ENCODE measurements at regions not wholly inside any gene's neighbourhood (a gene's known extent, or its start where the extent isn't known, plus 50 kb on each side); places are given as distances from the start of the nearest gene placed in this dataset.
"Not testable (repeated sequence)": the region's sequence is repeated elsewhere in the genome, so short reads cannot be mapped to it uniquely, and the experiment has no call there.

DNA sequence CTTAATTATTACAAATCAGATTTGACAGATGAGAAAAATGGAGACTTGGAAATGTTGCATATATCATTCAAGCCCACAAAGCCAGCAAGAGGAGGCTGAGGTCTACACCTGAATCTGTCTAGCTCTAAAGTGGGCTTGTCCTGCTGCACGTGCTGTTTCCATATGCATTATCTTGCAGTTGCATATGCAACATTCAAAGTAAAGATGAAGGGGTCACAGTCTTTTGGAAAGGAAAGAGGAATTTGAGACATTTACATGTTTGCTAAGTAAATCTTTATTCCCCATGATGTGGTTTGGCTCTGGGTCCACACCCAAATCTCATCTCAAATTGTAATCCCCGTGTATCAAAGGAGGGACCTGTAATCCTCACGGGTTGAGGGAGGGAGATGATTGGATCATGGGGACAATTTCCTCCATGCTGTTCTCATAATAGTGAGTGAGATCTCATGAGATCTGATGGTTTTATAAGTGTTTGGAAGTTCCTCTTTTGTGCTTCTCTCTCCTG, 98.3 kb downstream of the BACH1 start:
- no peak for DNase-seq

DNA sequence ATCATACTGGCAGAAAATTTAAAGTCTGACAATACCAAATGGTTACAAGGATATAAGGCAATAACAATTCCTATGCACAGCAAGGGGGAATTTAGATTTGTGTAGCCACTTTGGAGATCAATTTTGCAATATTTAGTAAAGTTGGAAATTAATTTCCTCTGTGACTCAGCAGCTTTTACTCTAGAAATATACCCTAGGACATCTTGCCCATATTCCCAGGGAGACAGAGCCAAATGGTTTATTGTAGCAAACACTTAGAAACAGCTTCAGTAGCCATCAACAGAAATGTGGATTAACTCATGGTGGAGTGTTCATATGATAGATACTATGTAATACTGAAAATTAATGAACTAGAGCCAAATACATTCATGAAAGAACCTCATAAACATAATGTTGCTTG, 104.6 kb downstream of the BACH1 start:
- DNase-seq: no peak

DNA sequence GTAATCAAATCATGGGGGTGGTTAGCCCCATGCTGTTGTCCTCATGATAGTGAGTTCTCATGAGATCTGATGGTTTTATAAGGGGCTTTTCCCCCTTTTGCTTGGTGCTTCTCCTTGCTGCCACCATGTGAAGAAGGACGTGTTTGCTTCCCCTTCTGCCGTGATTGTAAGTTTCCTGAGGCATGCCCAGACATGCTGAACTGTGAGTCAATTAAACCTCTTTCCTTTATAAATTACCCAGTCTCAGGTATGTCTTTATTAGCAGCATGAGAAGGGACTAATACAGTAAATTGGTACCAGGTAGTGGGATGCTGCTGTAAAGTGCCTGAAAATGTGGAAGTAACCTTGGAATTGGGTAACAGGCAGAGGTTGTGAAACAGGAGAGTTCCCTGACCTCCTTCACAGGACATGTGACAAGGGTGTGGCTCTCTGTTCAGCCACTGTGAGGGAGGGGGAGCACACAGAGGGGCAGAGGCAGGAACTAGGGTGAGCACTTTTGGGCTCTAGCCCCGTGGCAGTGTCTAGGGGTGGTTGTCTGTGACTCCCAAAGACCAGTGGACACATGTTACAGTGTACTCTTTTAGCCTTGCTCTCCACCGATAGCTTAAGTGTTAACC, 105.3 kb downstream of the BACH1 start:
- no peak for DNase-seq

DNA sequence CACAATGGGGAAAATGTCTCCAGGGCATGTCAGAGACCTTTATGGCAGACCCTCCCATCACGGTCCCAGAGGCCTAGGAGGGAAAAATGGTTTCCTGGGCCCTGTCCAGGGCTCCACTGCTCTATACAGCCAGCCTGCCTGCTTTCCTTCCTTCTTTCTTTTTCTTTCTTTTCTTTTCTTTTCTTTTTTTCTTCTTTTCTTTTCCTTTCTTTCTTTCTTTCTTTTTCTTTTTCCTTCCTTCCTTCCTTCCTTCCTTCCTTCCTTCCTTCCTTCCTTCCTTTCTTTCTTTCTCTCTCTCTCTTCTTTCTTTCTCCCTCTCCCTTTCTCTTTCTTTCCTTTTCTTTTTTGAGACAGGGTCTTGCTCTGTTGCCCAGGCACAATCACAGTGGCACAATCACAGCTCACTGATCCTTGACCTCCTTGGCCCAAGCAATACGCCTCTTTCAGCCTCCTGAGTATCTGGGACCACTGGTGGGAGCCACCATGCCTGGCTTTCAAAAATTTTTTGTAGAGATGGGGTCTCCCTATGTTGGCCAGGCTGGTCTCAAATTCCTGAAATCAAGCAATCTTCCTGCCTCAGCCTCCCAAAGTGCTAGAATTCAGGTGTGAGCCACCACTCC, 106.9 kb downstream of the BACH1 start:
- no peak for DNase-seq

DNA sequence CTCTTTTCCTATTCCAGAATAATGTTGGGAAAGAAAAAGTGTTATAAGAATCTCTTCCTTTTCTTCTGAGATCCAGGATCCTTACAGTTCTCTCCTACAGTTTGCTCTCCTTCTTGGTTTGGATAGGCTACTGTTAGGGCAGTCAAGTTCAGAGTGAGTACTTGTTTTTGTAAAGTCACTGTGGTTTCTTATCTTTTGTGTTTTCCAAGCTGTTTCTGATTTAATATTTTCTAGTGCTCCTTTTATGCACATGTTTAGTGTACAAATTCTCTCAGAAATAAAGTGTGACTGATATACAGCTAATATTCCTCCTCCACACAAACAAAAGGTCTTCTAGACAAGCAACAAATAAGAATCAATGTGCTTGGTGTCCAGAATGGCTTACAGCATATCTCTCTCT, 107.7 kb downstream of the BACH1 start:
- no peak for DNase-seq

DNA sequence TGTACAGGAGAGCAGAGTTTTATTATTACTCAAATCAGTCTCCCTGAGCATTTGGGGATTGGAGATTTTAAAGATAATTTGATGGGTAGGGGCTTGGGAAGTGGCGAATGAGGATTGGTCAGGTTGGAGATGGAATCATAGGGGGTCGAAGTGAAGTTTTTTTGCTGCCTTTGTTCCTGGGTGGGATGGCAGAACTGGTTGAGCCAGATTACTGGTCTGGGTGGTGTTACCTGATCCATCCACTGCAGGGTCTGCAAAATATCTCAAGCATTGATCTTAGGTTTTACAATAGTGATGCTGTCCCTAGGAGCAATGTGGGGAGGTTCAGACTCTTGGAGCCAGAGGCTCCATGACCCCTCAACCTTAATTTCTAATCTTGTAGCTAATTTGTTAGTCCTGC, 108.8 kb downstream of the BACH1 start:
- DNase-seq: no peak

DNA sequence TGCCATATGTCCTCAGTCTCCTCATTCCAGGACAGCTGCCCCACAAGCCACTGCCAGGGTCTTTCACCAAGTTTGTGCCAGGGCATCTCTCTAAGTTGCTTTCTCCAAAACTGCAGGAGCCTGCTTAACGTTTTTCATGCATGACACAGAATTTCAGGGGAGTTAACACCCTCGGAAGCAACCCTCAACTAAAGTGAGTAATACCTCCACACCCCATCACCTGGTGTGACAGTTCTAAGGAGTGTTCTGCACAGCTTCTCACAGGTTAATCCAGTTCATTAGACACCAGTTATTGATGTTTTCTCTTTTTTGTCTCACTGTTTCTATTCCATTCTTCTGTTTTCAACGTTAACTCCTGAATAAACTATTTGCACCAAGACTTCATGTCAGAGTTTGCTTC, 115.0 kb downstream of the BACH1 start:
- DNase-seq: no peak

DNA sequence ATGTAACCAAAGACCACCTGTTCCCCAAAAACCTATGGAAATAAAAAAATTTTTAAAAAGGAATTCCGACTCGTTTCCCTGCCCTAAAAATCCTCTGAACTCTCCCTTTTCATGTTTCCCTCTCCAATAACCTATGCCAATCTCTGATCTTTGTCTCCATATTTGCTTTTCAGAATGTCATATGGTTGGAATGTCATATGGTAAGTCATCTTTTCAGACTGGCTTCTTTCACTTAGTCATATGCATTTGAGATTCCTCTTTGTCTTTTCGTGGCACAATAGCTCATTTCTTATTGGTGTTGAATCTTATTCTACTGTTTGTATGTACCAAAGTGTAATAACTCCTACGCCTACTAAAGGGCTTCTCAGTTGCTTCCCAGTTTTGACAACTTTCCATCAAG, 117.5 kb downstream of the BACH1 start:
- no peak for DNase-seq

DNA sequence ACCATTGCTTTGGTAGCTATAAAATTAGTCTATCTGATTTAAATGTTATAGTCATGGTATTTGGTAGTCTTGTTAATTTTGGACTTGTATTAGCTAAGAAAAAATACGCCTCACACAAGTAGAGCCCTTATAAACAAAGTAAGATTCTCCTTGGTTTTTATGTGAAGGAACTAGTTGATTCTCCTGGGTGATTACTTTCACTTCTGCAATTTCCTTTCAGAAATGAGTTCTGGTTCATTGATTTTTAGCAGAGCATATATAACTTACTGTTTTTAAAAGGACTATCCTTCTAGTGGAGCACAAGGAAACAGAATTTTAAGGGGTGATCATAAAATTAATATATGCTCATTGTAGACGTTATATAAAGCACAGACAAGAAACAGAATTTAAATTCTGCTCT, 120.1 kb downstream of the BACH1 start:
- no peak for DNase-seq

DNA sequence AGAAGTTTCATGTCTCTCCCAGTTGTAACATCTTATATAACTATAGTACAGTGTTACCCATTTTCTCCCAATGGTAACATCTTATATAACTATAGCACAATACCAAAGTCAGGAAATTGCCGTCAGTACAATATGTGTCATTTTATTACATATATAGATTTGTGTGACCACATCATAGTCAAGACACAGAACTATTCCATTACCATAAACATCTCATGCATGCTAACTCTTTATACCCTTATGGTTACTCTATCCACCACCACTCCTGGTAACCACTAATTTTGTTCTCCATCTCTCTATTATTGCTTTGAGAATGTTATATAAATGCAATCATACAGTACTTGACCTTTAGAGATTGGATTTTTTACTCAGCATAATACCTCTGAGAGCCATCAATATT, 120.7 kb downstream of the BACH1 start:
- no peak for DNase-seq

DNA sequence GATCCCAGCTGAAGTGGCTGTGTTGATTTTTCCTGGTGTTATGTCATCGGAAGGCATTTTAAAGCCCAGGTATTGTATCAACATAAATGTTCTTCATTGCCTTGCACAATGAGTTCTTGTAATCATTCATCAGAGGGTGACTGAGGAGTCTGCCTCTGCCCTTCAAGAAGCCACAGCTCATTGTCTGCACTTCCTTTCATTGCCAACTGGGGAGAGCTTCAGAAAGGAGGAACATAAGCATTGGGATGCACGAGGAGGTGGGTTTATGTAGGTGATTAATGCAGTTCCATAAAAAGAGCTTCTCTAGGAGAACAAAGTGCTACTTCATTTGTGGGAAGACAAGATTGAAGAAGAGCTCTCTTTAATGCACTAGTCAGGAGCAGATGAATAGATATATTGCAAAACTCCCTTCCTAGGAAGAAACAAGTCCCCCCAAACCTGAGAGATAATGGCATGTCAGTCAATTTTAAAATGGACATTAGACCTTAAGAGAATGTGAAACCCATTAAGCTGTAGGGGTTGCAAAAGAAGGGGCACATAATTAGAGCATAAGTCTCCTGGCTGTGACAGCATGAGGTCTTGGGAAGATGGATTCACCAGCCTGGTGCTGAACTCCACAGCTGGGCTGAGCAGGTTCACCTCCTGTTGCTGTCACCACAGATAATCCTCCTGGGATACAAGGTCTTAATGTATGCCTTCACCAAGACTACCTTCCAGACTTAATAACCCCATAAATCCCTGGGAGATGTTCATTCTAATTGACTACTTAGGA, 124.6 kb downstream of the BACH1 start:
- DNase-seq: peak; percentile 16

DNA sequence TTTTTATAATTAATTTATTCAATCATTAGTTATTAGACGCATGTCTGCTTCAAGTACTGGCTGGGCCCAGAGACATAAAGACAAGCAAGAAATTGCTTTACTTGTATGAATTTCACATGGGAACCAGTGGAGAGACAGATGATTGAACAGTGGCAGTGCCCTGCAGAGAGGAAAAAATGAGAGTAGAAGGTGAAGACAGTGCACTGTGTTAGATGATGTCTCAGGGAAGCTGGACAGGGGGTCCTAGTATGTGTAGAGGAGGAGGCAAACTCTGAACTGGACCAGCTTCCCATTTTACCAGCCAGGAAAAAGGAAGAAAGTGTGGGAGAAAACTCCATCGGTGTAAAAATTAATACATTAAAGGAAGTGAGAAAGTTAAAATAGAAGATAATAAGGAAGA, 126.0 kb downstream of the BACH1 start:
- no peak for DNase-seq

DNA sequence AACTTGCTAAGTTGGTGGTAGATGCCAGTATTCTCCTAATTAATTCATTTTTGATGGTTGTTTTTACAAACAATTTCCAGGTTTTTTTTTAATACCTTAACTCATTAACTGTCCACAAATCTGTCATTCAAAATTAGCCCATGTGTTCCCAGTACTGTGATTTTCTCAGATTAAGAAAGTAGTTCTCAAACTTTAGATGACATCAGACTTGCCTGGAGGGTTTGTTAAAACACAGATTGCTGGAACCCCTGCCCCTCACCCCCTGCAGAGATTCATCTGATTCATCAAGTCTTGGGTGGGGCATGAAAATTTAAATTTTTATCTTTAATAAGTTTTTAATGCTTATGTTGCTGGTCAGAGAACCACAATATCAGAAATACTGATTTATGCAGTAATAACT, 130.5 kb downstream of the BACH1 start:
- no peak for DNase-seq

DNA sequence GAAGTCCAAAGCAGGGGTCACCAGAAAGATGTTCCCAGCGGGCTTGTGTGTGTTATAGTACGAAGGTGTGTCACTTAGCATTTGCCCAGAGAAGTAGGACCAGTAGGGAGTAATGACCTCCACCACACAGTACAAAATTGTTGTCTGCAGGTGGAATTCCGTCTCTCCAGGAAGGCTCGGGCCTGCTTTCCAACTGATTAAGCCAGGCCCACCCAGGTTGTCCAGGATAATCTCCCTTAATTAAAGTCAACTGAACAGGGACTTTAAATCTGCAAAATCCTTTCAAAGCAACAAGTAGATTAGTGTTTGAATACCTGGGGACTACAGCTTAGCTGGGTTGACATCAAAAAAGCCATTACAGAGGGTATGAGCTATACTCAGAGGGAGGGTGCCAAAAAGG, 131.3 kb downstream of the BACH1 start:
- no peak for DNase-seq

DNA sequence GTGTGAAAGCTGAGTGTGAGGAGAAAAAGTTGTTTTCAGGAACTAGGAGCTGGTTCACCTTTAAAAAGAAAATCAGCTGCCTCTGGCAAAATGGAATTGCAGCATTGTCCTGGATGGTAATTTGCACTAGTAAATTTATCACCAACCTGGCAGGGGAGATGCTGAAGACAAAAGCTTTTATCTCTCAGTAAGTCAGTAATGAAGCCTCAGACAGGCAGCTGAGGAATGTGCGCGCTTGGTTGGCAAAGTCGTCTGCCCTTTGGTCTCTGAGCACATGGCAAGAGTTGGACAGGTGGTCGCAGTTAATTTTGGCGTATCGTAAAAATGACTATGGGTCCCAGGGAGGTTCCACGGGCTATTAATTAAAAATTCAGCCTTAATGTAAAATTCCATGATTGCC, 131.9 kb downstream of the BACH1 start:
- DNase-seq: no peak

DNA sequence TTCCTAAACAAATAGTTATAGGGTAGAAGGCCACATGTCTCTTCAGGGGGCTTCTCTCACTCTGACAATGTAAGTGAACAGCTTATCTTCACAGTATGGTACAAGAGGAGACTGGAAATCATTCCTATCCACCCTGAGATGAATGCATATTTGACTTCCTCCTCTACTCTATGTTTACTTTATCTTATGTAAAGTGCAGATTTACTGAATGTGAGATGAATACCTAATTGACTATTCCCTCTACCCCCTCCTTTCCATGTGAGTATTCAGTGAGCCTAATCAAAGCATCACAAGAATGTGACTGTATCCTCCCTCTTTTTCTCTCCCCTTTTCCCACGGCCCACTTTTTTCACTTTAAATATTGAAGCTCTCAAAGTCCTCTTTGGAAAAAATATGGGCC, 132.5 kb downstream of the BACH1 start:
- DNase-seq: no peak

DNA sequence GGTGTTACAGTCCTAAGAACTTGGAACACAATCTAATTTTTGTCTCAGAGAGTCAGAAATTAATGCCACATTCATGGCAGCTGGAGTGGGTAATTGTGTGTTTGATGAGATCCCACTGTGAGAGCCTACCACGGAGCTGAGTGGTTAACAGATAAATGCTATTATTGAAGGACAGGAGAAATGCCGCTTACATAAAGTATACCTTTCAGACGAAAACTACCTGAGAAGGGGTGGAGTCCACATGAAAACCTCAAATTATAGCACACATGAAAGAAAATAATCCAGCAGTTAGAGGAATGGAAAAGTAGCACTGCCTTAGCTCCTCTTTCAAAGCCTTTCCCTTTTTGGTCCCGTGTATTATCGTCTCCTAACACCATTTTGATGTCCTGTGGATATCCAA, 133.0 kb downstream of the BACH1 start:
- DNase-seq: no peak

DNA sequence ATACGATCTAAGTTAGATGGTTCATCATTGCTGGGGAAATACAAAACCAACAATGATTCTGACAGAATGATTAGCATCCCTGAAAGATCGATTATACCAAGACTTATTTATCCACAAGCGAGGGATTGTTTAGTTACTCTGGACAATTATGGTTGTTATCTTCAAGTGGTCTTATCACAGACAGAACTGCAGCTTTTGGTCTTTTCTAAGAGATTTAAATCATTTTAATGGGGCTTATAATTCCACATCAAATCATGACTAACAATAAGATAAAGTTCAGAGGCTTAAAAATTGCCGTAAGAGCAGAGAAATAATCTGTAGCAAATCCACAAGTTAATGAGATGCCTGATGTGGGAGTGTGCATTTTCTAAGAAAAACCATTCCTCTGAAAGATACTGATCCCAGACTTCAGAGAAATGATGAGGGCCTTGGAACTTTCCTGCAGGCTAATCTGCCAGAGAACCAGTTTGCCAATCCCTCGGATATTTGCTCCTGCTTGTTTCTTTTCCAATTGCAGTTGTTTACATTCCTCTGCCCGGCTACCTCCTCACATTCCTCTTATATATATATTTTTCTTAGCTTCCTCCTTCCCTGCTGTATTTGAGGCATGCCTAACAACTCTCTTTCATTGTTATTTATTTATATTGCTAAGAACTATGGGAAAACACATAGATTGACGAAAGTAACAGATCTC, 134.8 kb downstream of the BACH1 start:
- no peak for DNase-seq

DNA sequence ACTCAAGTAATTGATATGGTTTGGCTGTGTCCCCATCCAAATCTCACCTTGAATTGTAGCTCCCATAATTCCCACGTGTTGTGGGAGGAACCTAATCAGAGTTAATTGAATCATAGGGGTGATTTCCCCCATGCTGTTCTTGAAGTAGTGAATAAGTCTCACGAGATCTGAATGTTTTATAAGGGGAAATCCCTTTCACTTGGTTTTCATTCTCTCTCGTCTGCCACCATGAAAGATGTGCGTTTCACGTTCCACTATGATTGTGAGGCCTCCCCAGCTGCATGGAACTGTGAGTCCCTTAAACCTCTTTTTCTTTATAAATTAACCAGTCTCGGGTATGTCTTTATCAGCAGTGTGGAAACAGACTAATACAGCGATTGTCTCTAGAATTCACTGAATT, 135.4 kb downstream of the BACH1 start:
- no peak for DNase-seq

DNA sequence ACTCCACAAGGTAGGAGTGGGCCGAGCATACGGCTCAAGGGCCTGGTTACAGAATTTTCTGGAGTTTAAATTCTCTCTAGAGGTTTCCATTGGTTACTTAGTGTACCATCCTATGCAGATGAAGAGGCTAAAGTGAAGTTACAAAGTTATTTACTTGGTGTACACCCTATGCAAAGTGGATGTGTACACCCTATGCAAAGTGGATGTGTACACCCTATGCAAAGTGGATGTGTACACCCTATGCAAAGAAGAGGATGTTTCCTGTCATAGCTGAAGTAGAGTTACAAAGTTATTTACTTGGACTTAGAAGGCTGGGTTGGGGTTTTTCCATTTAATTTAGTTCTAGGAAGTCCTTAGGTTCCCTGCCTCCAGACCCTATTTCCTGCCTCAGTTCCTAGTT, 136.3 kb downstream of the BACH1 start:
- DNase-seq: not testable (repeated sequence)

DNA sequence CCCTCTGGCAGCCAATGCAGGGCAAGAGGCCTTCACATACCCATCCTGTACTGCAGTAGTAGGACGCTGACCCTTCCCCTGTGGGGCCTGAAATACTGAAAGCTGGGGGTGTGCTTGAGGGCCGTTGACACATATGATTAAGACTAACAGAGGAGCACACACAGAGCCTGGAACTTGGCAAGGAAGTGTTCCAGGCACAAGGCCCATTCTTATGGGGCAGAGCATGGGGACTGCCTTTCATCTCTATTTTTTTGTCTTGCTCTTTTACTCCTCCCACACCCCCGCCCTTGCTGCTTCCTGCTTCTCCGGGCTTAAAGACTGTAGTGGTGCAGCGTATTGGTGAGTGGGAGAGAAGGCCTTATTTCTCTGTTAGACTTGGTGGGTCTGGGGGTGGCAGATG, 137.4 kb downstream of the BACH1 start:
- no peak for DNase-seq

DNA sequence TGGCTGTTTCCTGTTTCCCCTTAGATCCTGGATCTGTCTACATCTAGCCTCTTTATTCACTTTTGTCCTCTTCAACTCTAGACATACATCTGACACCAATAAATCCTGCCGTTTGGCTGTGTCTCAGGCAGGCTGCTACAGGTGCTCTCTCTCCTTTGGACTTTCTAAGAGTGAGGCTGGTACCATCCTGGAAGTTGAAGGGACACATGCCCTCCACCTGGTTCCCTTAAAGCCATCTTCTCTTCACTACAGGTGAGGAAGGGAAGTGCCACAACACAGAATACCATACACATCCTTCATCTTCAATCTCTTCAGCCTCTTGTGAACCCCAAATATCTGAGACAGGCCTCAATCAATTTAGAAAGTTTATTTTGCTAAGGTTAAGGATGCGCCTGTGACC, 137.9 kb downstream of the BACH1 start:
- no peak for DNase-seq

DNA sequence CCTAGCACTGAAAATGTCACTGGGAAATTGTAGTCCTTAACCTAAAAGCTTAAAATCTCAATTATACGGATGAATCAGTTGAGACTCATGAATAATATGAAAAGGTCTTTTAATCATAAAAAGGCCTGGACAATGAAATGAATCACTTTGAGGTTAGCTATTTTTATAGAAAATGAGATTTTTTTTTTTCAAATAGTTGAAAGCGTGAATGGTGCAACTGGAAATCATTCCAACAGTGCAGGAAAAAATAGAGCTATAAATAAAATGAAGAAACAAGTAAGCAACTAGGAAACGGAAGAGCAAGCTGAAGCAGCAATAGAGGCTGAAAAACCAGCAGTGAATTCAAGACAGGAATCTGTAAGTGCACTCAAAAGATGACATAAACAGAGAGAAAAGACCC, 142.9 kb downstream of the BACH1 start:
- no peak for DNase-seq
